Gastroesophageal sphincter (tissue), 4 donors: ENCODE measurements at regions not wholly inside any gene's neighbourhood (a gene's known extent, or its start where the extent isn't known, plus 50 kb on each side); places are given as distances from the start of the nearest gene placed in this dataset.
A peak's percentile ranks its signal among the peaks of the same experiment; 100 is the strongest.
"Not testable (repeated sequence)": the region's sequence is repeated elsewhere in the genome, so short reads cannot be mapped to it uniquely, and the experiment has no call there.

Source experiments
- ATAC-seq: fragments of 150-250 bp; one replicate; pipeline ENCODE4 v1.9.1; 2016; ENCODE audit warnings: mild to moderate bottlenecking, moderate library complexity
- H3K27ac ChIP-seq, 4 donors: fragments of 200-600 bp; sonication (generic) in 3 of 4; 1 replicate in 3 of 4; 2 replicates in 1 of 4; pipeline ENCODE4 v1.5.1; 2016 to 2019
- H3K27me3 ChIP-seq: fragments of 200-600 bp; sonication (generic); one replicate; pipeline ENCODE4 v1.5.1; 2019
- H3K36me3 ChIP-seq, 2 donors: fragments of 200-600 bp; sonication (generic); one replicate each; pipeline ENCODE4 v1.5.1; 2019; ENCODE audit warnings: control low read depth in 1 of 2
- H3K4me1 ChIP-seq, 3 donors: fragments of 200-600 bp; sonication (generic); 1 replicate in 2 of 3; 2 replicates in 1 of 3; pipeline ENCODE4 v1.5.1; 2016 to 2019; ENCODE audit warnings: control low read depth in 2 of 3
- H3K4me3 ChIP-seq, 2 donors: fragments of 200-600 bp; sonication (generic); one replicate each; pipeline ENCODE4 v1.5.1; 2019; ENCODE audit warnings: mild to moderate bottlenecking in 1 of 2, moderate library complexity in 1 of 2
- H3K9me3 ChIP-seq, 3 donors: fragments of 200-600 bp; sonication (generic); one replicate each; pipeline ENCODE4 v1.5.1; 2017 to 2019; ENCODE audit warnings: control low read depth in 2 of 3
- EP300 ChIP-seq: sonication (generic); formaldehyde crosslinking; IDR thresholded peaks from one replicate; pipeline ENCODE4 v1.6.1; 2017; ENCODE audit warnings: antibody characterized with exemption, mild to moderate bottlenecking
- POLR2A ChIP-seq, 2 donors: fragments of 450-650 bp; IDR thresholded peaks; one replicate each; pipeline ENCODE4 v1.6.1; 2017; ENCODE audit warnings: antibody characterized with exemption in 2 of 2, mild to moderate bottlenecking in 2 of 2, moderate library complexity in 1 of 2
- POLR2AphosphoS5 ChIP-seq: sonication (generic); formaldehyde crosslinking; IDR thresholded peaks from one replicate; pipeline ENCODE4 v1.6.1; 2017; ENCODE audit warnings: antibody characterized with exemption
- WGBS, 2 donors: methylation state at CpG; one replicate each; pipeline ENCODE4 v1.1.5; 2018; ENCODE audit warnings: low coverage in 1 of 2; 5-methylcytosine and 5-hydroxymethylcytosine counted together
- TF ChIP-seq, protein P1 (sequence below), 4 experiments: fragments of 200-600 bp in 2 of 4; fragments of 450-650 bp in 2 of 4; sonication (generic) in 1 of 4; IDR thresholded peaks; one replicate each; pipeline ENCODE4 v1.5.1; 2017 to 2019; ENCODE audit warnings: antibody characterized with exemption in 4 of 4, mild to moderate bottlenecking in 2 of 4, moderate library complexity in 2 of 4

DNA sequence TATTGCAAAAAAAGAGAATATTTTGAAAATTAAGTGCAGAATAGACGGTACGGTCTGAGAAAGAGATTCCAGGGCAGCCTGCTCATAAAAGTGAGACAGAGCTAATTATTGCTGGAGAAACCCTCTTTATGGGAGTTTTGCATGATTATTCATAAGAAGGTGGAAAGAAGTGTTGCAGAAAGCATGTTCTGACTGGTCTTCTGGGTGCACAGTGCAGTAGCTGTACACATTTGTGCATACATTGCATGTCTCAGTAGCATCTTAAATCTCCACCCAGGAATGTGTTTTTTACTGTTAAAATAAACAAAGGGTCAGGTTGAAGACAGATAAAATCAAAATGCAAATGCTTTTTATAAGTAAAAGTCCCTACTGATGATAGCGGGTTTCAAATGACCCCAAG, 1813.6 kb upstream of the DEFB115 start:
- no peak overlapping the region for H3K27ac ChIP-seq
- ATAC-seq = no peak
- H3K4me1 ChIP-seq = no peaks in the 10 kb centered on the region
- peaks cover 37% of the 10 kb centered on the region for H3K27me3 ChIP-seq
- TF ChIP-seq POLR2A (IDR thresholded peaks at IDR 0.05) (no peak), POLR2AphosphoS5 (no peak), EP300 (no peak)
- TF ChIP-seq, protein P1, sequence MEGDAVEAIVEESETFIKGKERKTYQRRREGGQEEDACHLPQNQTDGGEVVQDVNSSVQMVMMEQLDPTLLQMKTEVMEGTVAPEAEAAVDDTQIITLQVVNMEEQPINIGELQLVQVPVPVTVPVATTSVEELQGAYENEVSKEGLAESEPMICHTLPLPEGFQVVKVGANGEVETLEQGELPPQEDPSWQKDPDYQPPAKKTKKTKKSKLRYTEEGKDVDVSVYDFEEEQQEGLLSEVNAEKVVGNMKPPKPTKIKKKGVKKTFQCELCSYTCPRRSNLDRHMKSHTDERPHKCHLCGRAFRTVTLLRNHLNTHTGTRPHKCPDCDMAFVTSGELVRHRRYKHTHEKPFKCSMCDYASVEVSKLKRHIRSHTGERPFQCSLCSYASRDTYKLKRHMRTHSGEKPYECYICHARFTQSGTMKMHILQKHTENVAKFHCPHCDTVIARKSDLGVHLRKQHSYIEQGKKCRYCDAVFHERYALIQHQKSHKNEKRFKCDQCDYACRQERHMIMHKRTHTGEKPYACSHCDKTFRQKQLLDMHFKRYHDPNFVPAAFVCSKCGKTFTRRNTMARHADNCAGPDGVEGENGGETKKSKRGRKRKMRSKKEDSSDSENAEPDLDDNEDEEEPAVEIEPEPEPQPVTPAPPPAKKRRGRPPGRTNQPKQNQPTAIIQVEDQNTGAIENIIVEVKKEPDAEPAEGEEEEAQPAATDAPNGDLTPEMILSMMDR (IDR thresholded peaks at IDR 0.05) = no peak
- 50 to 63% methylated on average over 3 of the region's 3 CpGs for WGBS, 2 donors
- H3K36me3 ChIP-seq = no peaks in the 10 kb centered on the region
- peaks cover 0 to 8% (median 0%) of the 10 kb centered on the region in 3 donors for H3K9me3 ChIP-seq
- no peak overlapping the region for H3K4me3 ChIP-seq

DNA sequence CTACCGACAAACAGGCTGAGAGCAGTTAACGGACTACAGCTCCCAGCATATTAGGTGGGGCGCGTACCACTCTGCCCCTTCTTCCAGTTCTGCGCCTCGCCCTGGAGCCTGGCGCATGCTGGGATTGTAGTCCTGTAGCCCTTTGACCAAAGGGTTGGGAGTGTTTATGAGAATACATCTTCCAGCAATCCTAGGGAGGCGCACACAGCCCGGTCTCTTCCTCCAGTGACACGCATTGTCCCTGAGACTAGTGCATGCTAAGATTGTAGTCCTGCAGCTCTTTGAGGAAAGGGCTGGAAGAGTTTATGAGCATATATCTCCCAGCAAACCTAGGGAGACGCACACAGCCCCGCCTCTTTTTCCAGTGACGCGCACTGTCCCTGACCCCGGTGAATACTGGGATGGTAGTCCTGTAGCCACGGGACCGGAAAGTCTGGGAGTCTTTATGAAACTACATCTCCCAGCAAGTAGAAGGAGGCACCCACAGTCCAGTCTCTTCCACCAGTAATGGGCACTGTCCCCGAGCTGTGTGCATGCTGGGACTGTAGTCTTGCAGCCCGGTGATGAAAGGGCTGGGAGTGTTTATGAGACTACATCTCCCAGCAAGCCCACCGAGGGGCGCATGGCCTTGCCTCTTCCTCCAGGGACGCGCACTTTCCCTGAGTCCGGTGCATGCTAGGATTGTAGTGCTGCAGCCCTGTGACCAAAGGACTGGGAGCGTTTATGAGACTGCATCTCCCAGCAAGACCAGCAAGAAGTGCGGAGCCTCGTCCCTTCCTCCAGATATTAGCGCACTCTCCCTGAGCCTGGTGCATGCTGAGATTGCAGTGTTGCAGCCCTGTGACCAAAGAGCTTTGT, 1812.2 kb upstream of the DEFB115 start:
- peak overlapping the region in 1 of 4 donors; percentile 65 for H3K27ac ChIP-seq
- H3K36me3 ChIP-seq, H3K4me1 ChIP-seq: not testable (repeated sequence)
- peak; percentile 93 for ATAC-seq
- 36 to 45% methylated on average over 9 to 11 of the region's 28 CpGs for WGBS, 2 donors
- H3K27me3 ChIP-seq = peaks cover 41% of the 10 kb centered on the region
- H3K4me3 ChIP-seq = peak overlapping the region in 1 of 2 donors; percentile 44
- H3K9me3 ChIP-seq = peaks cover 0 to 17% (median 0%) of the 10 kb centered on the region in 3 donors

DNA sequence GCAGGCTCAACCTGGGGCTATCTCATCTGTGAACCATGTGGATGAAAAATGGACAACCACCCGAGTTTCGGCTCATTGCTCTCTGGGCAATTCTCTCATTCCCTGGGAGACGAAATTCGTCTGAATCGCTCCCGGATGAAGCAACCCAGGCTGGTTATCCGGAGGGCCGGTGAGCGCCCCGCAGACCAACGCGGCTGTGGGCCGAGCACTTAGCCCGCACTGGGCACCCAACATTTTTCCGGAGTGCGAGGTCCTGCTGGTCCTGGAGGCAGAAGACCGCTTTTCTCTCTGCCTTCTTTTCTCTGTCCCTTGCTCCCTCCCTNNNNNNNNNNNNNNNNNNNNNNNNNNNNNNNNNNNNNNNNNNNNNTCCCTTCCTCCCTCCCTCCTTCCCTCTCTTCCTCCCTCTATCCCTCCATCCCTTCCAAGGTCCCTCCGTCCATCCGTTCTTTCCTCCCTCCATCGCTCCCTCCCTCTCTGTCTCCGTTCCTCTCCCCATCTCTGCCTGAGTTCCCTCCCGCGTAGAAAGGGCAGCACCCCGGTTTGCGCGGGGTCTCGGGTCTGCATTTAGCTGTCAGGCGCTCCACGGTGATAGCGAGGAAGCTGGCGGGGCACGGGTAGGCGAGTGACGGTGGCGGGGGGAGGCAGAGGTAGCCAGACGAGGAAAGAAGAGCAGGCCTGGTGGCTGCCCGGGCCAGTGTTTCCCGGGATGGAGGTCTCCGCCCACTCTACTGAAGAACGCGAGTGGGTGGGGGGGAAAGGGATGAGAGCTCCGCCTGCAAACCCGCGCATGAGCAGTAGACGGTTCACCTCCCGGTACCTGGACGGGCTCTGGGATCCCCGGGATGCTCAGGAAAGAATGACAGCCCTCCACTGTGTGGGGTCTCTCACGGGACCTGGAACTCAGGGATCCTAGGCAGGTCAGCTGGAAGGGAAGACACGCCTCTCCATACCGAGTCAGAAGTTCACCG, 1809.7 kb upstream of the DEFB115 start:
- H3K9me3 ChIP-seq = peaks cover 0 to 17% (median 0%) of the 10 kb centered on the region in 3 donors
- H3K4me1 ChIP-seq, ATAC-seq, H3K36me3 ChIP-seq, H3K27ac ChIP-seq: not testable (repeated sequence)
- WGBS, 2 donors = 43% methylated on average over 6 of the region's 52 CpGs; no CpG with 5 or more reads in 1 of the 2 donors
- peak overlapping the region in 1 of 2 donors; percentile 28 for H3K4me3 ChIP-seq
- peaks cover 41% of the 10 kb centered on the region for H3K27me3 ChIP-seq

DNA sequence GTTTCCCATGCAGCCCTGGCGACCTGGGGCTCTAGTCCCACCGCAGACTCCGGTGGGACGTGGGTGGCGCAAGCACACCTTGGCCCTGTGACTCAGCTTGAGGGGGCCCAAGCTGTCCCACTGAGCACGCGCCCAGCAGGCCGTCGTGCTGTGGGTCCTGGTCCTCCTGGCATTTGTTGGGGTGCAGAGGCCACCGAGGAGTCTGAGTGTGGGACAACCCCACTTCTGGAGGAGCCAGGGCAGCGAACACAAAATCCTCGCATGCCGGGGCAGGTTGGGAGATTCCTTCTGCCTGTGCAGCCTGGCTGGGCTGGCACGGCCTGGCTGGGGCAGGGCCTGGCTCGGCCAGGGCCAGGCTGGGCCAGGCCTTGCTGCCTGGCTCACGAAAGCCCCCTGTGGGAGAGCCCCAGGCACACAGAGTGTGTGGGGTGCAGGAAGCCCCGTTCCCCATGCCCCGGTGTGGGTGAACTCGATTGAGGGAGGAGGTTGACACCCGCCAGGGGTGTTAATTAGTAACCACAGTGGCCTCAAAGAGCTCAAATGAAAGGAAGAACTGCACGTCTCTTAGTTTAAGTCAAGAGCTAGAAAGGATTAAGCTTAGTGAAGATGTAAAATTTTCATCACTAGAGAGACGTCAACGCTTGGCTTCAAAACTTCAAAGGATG, 1808.5 kb upstream of the DEFB115 start:
- TF ChIP-seq, protein P1 (IDR thresholded peaks at IDR 0.05) = no peak
- TF ChIP-seq EP300 (no peak), POLR2AphosphoS5 (no peak), POLR2A (IDR thresholded peaks at IDR 0.05) (no peak)
- no peak for ATAC-seq
- H3K27me3 ChIP-seq = peaks cover 40% of the 10 kb centered on the region
- no peaks in the 10 kb centered on the region for H3K36me3 ChIP-seq
- H3K9me3 ChIP-seq = peaks cover 0 to 17% (median 0%) of the 10 kb centered on the region in 3 donors
- H3K27ac ChIP-seq = no peak overlapping the region
- 89% methylated on average over 4 of the region's 23 CpGs; no CpG with 5 or more reads in 1 of the 2 donors for WGBS, 2 donors
- H3K4me1 ChIP-seq = no peaks in the 10 kb centered on the region
- H3K4me3 ChIP-seq = no peak overlapping the region

DNA sequence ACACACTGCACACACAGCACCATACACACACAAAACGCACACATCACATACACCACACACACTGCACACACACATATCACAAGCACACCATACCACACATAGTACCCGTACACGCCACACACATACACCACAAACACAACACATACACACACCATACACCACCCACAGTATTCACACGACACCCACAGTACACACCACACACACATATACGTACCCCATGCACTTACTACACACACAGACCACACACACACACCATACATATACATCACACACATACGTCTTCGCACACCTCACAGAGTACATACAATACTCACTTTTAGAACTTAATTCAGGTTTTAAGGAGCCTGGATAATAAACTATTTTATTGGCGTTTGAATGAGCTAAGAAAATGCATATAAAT, 1805.3 kb upstream of the DEFB115 start:
- H3K27me3 ChIP-seq = peaks cover 20% of the 10 kb centered on the region
- no peaks in the 10 kb centered on the region for H3K4me1 ChIP-seq
- H3K9me3 ChIP-seq = peaks cover 0 to 17% (median 0%) of the 10 kb centered on the region in 3 donors
- no peaks in the 10 kb centered on the region for H3K36me3 ChIP-seq
- no peak overlapping the region for H3K27ac ChIP-seq
- no peak overlapping the region for H3K4me3 ChIP-seq
- WGBS, 2 donors = 55 to 74% methylated on average over 5 to 7 of the region's 8 CpGs
- TF ChIP-seq EP300 (no peak), POLR2AphosphoS5 (no peak), POLR2A (IDR thresholded peaks at IDR 0.05) (no peak)
- TF ChIP-seq, protein P1 (IDR thresholded peaks at IDR 0.05) = no peak
- ATAC-seq = no peak

DNA sequence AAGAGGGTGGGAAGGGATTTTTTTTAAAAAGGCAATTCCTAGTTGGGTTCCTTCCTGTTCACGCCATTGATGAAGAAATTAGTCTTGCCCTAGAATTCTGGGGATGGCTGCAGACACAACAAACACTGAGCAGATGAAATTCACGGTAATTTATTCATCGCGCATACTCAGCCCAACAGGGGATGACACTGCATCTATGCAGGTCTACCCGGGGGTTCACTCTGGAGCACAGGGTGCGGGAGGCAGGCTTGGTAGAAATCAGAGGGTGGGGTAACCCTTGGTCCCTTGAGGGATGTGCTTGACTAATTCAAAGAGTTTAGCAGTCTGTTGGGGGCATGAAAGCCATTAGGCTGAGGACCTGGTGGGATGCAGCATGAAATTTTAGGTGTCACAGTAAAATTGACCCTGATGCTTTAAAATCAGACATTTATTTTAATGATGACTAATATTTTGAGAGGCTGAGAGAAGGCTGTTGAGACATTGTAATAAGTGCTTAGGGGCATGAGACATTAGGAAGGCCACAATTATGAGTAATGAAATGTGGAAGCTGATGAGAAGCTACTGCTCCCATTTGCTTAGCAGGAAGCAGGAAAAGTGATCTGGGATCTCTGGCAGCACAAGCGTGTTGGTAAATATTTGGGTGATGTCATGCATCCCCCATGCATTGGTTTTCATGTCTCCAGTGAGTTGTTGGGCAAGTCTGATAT, 1800.3 kb upstream of the DEFB115 start:
- H3K4me1 ChIP-seq, H3K27me3 ChIP-seq, H3K4me3 ChIP-seq, H3K36me3 ChIP-seq, H3K9me3 ChIP-seq, ATAC-seq, H3K27ac ChIP-seq: not testable (repeated sequence)
- WGBS, 2 donors = 47 to 48% methylated on average over 7 of the region's 7 CpGs
